DOHH2 (cell line): ENCODE measurements at regions not wholly inside any gene's neighbourhood (a gene's known extent, or its start where the extent isn't known, plus 50 kb on each side); places are given as distances from the start of the nearest gene placed in this dataset.

Experiments
- H3F3A ChIP-seq: fragments of 200-600 bp; sonication (generic), shearing (Covaris generic); 2 replicates; pipeline ENCODE4 v1.6.0; 2016; ENCODE audit warnings: antibody characterized with exemption, mild to moderate bottlenecking; ENCODE audit not compliant: control insufficient read depth, insufficient read depth
- H3K27ac ChIP-seq: fragments of 200-600 bp; sonication (generic); 2 replicates; pipeline ENCODE4 v1.5.1; 2014; ENCODE audit warnings: low read depth, mild to moderate bottlenecking, low read length, moderate library complexity
- H3K27me3 ChIP-seq: fragments of 200-600 bp; sonication (generic); 2 replicates; pipeline ENCODE4 v1.6.1; 2014; ENCODE audit warnings: mild to moderate bottlenecking, low read length, mixed read lengths; ENCODE audit not compliant: control insufficient read depth
- H3K36me3 ChIP-seq: fragments of 200-600 bp; sonication (generic); 2 replicates; pipeline ENCODE4 v1.6.1; 2014; ENCODE audit warnings: mild to moderate bottlenecking, low read length, moderate library complexity, mixed read lengths; ENCODE audit not compliant: control insufficient read depth
- H3K4me1 ChIP-seq: fragments of 200-600 bp; sonication (generic); 2 replicates; pipeline ENCODE4 v1.6.1; 2014; ENCODE audit warnings: mild to moderate bottlenecking, low read length, mixed read lengths; ENCODE audit not compliant: control insufficient read depth
- H3K4me2 ChIP-seq: fragments of 200-600 bp; sonication (generic); 2 replicates; pipeline ENCODE4 v1.6.0; 2014; ENCODE audit warnings: mild to moderate bottlenecking, low read length, moderate library complexity
- H3K4me3 ChIP-seq: fragments of 200-600 bp; sonication (generic); 2 replicates; pipeline ENCODE4 v1.5.1; 2014; ENCODE audit warnings: mild to moderate bottlenecking, low read length, mixed read lengths
- H3K79me2 ChIP-seq: fragments of 200-600 bp; sonication (generic); 2 replicates; pipeline ENCODE4 v1.6.1; 2014; ENCODE audit warnings: mild to moderate bottlenecking, low read length, mixed read lengths; ENCODE audit not compliant: control insufficient read depth
- H3K9me2 ChIP-seq: fragments of 200-600 bp; sonication (generic); replicated peaks from 2 replicates; pipeline ENCODE4 v1.6.1; 2014; ENCODE audit warnings: mild to moderate bottlenecking, low read length, mixed read lengths; ENCODE audit not compliant: control insufficient read depth
- H3K9me3 ChIP-seq: fragments of 200-600 bp; sonication (generic); 2 replicates; pipeline ENCODE4 v1.6.1; 2014; ENCODE audit warnings: antibody characterized with exemption, low read length, mixed read lengths; ENCODE audit not compliant: control insufficient read depth, insufficient read depth
- H4K20me1 ChIP-seq: fragments of 200-600 bp; sonication (generic); 2 replicates; pipeline ENCODE4 v1.6.0; 2014; ENCODE audit warnings: low read depth, mild to moderate bottlenecking, antibody characterized with exemption, low read length, moderate library complexity; ENCODE audit not compliant: control insufficient read depth, insufficient read depth
- CTCF ChIP-seq: fragments of 200-600 bp; sonication (generic); IDR thresholded peaks from one replicate; pipeline ENCODE4 v1.5.1; 2014; ENCODE audit warnings: antibody characterized with exemption, mild to moderate bottlenecking, low read depth, low read length; ENCODE audit not compliant: poor library complexity, severe bottlenecking
- EZH2phosphoT487 ChIP-seq: fragments of 200-600 bp; sonication (generic); IDR thresholded peaks from 2 replicates; pipeline ENCODE4 v1.6.1; 2017; ENCODE audit warnings: borderline replicate concordance, mild to moderate bottlenecking, antibody characterized with exemption, low read length, moderate library complexity, mixed read lengths

- Histone ChIP-seq H3F3A (no peaks in the 10 kb centered on the region), H3K4me3 (no peak overlapping the region), H4K20me1 (no peaks in the 10 kb centered on the region), H3K9me2 (no peaks in the 10 kb centered on the region), H3K36me3 (no peaks in the 10 kb centered on the region), H3K27ac (no peak overlapping the region), H3K4me2 (no peak overlapping the region), H3K79me2 (no peaks in the 10 kb centered on the region), H3K4me1 (no peaks in the 10 kb centered on the region), H3K27me3 (0 out of 2 replicates have a peak, but pooled peaks cover 2% of the 10 kb centered on the region), H3K9me3 (no peaks in the 10 kb centered on the region)
- TF ChIP-seq EZH2phosphoT487 (no peak), CTCF (no peak)
Measured at GRCh38 chr1:239909898-239910297, 181.8 kb upstream of the FMN2 start.

GRCh38 chr1:239912471-239912870 is 179.2 kb upstream of the FMN2 start:
- no peak overlapping the region for H3K4me2 ChIP-seq

GRCh38 chr1:239913141-239913585 is 178.5 kb upstream of the FMN2 start:
- Histone ChIP-seq H4K20me1 (no peaks in the 10 kb centered on the region), H3K9me2 (no peaks in the 10 kb centered on the region), H3K27me3 (no peaks in the 10 kb centered on the region), H3K9me3 (no peaks in the 10 kb centered on the region), H3K27ac (no peak overlapping the region), H3K4me2 (no peak overlapping the region), H3F3A (no peaks in the 10 kb centered on the region), H3K36me3 (no peaks in the 10 kb centered on the region), H3K4me1 (no peaks in the 10 kb centered on the region), H3K4me3 (no peak overlapping the region), H3K79me2 (no peaks in the 10 kb centered on the region)
- TF ChIP-seq EZH2phosphoT487 (no peak), CTCF (no peak)

More at GRCh38 chr1:239912471-239912870, 179.2 kb upstream of the FMN2 start:
- Histone ChIP-seq H3K4me1 (no peaks in the 10 kb centered on the region), H3K9me3 (no peaks in the 10 kb centered on the region), H3K36me3 (no peaks in the 10 kb centered on the region), H3F3A (no peaks in the 10 kb centered on the region), H3K4me3 (no peak overlapping the region), H3K27ac (no peak overlapping the region), H3K27me3 (no peaks in the 10 kb centered on the region), H3K9me2 (no peaks in the 10 kb centered on the region), H3K79me2 (no peaks in the 10 kb centered on the region), H4K20me1 (no peaks in the 10 kb centered on the region)
- TF ChIP-seq EZH2phosphoT487 (no peak), CTCF (no peak)
